ENCODE measurements at regions not wholly inside any gene's neighbourhood (a gene's known extent, or its start where the extent isn't known, plus 50 kb on each side); places are given as distances from the start of the nearest gene placed in this dataset.

- WGBS (ENCODE audit: insufficient coverage) = no CpG with 5 or more reads among the region's 5 CpGs
- Mint-ChIP-seq H3K4me3 (no peak overlapping the region), H3K36me3 (no peaks in the 10 kb centered on the region), H3K27me3 (ENCODE audit: low read depth in 3 of 3) (no peaks in the 10 kb centered on the region), H3K9me3 (peaks cover 0 to 8% (median 5%) of the 10 kb centered on the region in 7 donors), H3K27ac (no peak overlapping the region), H3K4me1 (no peaks in the 10 kb centered on the region)
- no peak for TF ChIP-seq CTCF (IDR thresholded peaks at IDR 0.05)
- no peak for DNase-seq
- Histone ChIP-seq H3K36me3 (replicated peaks in 1 of 2; ENCODE audit: control insufficient read depth in 1 of 2, insufficient read depth in 2 of 2, low read length in 2 of 2) (no peaks in the 10 kb centered on the region), H3K9me3 (replicated peaks in 1 of 2; ENCODE audit: control insufficient read depth in 1 of 2, insufficient read depth in 1 of 2, low read length in 2 of 2) (peaks cover 0 to 3% of the 10 kb centered on the region in 2 donors), H3K9ac (ENCODE audit: insufficient read depth, low read length, poor library complexity, severe bottlenecking) (no peak overlapping the region), H3K27ac (ENCODE audit: low read depth in 1 of 2, low read length in 2 of 2) (no peak overlapping the region), H3K4me2 (replicated peaks; ENCODE audit: extremely low read depth, low read length, poor library complexity, severe bottlenecking) (no peak overlapping the region), H3K4me1 (ENCODE audit: control insufficient read depth in 1 of 2, insufficient read depth in 2 of 2, low read length in 2 of 2) (no peaks in the 10 kb centered on the region), H3K4me3 (replicated peaks in 1 of 3; ENCODE audit: low read depth in 2 of 3, low read length in 3 of 3) (no peak overlapping the region), H3K27me3 (ENCODE audit: control insufficient read depth in 2 of 2, insufficient read depth in 2 of 2, low read length in 2 of 2) (no peaks in the 10 kb centered on the region), H4K20me1 (ENCODE audit: insufficient read depth, low read length) (no peaks in the 10 kb centered on the region), H2AFZ (ENCODE audit: insufficient read depth, low read depth, low read length, poor library complexity, severe bottlenecking) (no peak overlapping the region), H3K79me2 (ENCODE audit: insufficient read depth, low read length) (no peaks in the 10 kb centered on the region)
- intact Hi-C loops (cut with micrococcal nuclease) = no loop called here
These were observed 138.4 kb upstream of the NAALADL2 start for GRCh38 chr3:174720717-174721116.

GRCh38 chr3:174725303-174725702 lies 133.8 kb upstream of the NAALADL2 start:
- no CpG with 5 or more reads among the region's 3 CpGs for WGBS (ENCODE audit: insufficient coverage)
- no peak for DNase-seq
- intact Hi-C loops (cut with micrococcal nuclease) = no loop called here
- Histone ChIP-seq H3K9me3 (replicated peaks in 1 of 2; ENCODE audit: control insufficient read depth in 1 of 2, insufficient read depth in 1 of 2, low read length in 2 of 2) (no peaks in the 10 kb centered on the region), H2AFZ (ENCODE audit: insufficient read depth, low read depth, low read length, poor library complexity, severe bottlenecking) (no peak overlapping the region), H3K4me1 (ENCODE audit: control insufficient read depth in 1 of 2, insufficient read depth in 2 of 2, low read length in 2 of 2) (no peaks in the 10 kb centered on the region), H3K4me2 (replicated peaks; ENCODE audit: extremely low read depth, low read length, poor library complexity, severe bottlenecking) (no peak overlapping the region), H3K27me3 (ENCODE audit: control insufficient read depth in 2 of 2, insufficient read depth in 2 of 2, low read length in 2 of 2) (no peaks in the 10 kb centered on the region), H3K9ac (ENCODE audit: insufficient read depth, low read length, poor library complexity, severe bottlenecking) (no peak overlapping the region), H3K4me3 (replicated peaks in 1 of 3; ENCODE audit: low read depth in 2 of 3, low read length in 3 of 3) (no peak overlapping the region), H3K27ac (ENCODE audit: low read depth in 1 of 2, low read length in 2 of 2) (no peak overlapping the region), H4K20me1 (ENCODE audit: insufficient read depth, low read length) (no peaks in the 10 kb centered on the region), H3K79me2 (ENCODE audit: insufficient read depth, low read length) (no peaks in the 10 kb centered on the region), H3K36me3 (replicated peaks in 1 of 2; ENCODE audit: control insufficient read depth in 1 of 2, insufficient read depth in 2 of 2, low read length in 2 of 2) (no peaks in the 10 kb centered on the region)
- no peaks in the 10 kb centered on the region for H3K36me3 Mint-ChIP-seq
- peaks cover 0 to 8% (median 4%) of the 10 kb centered on the region in 7 donors for H3K9me3 Mint-ChIP-seq
- no peak for TF ChIP-seq CTCF (IDR thresholded peaks at IDR 0.05)
- H3K4me1 Mint-ChIP-seq = no peaks in the 10 kb centered on the region
- H3K27me3 Mint-ChIP-seq (ENCODE audit: low read depth in 3 of 3) = no peaks in the 10 kb centered on the region
- no peak overlapping the region for H3K4me3 Mint-ChIP-seq
- H3K27ac Mint-ChIP-seq = no peak overlapping the region
